Erythroblast (primary cell): ENCODE measurements at regions not wholly inside any gene's neighbourhood (a gene's known extent, or its start where the extent isn't known, plus 50 kb on each side); places are given as distances from the start of the nearest gene placed in this dataset.
"Not testable (repeated sequence)": the region's sequence is repeated elsewhere in the genome, so short reads cannot be mapped to it uniquely, and the experiment has no call there.

Source experiments
- DNase-seq, 2 experiments: peaks; one replicate each; lab custom pipeline; 2025; lab: John Stamatoyannopoulos, UW
- GATA1 ChIP-seq: IDR thresholded peaks from 2 replicates; pipeline ENCODE4 v1.6.1; 2011; ENCODE audit warnings: low read depth, mild to moderate bottlenecking, control low read depth, low read length, moderate library complexity
- POLR2A ChIP-seq: IDR thresholded peaks from 2 replicates; pipeline ENCODE4 v1.6.1; 2011; ENCODE audit warnings: mild to moderate bottlenecking, low read length

GRCh38 chr6:76615395-76615794, 542.9 kb upstream of the IMPG1 start:
- DNase-seq, result no peak
- TF ChIP-seq GATA1 (no peak), POLR2A (no peak)

GRCh38 chr6:76612954-76613353, 540.5 kb upstream of the IMPG1 start:
- TF ChIP-seq GATA1 (no peak), POLR2A (no peak)
- no peak for DNase-seq

- no peak for DNase-seq
- TF ChIP-seq POLR2A (no peak), GATA1 (no peak)
Measured at GRCh38 chr6:76609160-76609559, 536.7 kb upstream of the IMPG1 start.

GRCh38 chr6:76594109-76594508, 521.6 kb upstream of the IMPG1 start:
- TF ChIP-seq GATA1 (no peak), POLR2A (no peak)
- no peak for DNase-seq

- no peak for DNase-seq
- TF ChIP-seq GATA1 (no peak), POLR2A (no peak)
Measured at GRCh38 chr6:76593668-76594067, 521.2 kb upstream of the IMPG1 start.

- DNase-seq, result no peak
- TF ChIP-seq GATA1 (no peak), POLR2A (no peak)
Measured at GRCh38 chr6:76592566-76592965, 520.1 kb upstream of the IMPG1 start.

GRCh38 chr6:76587271-76587670, 514.8 kb upstream of the IMPG1 start:
- no peak for DNase-seq
- TF ChIP-seq GATA1 (no peak), POLR2A (no peak)

- TF ChIP-seq GATA1 (no peak), POLR2A (no peak)
- no peak for DNase-seq
Measured at GRCh38 chr6:76584121-76584520, 511.7 kb upstream of the IMPG1 start.

GRCh38 chr6:76578746-76579145, 506.3 kb upstream of the IMPG1 start:
- DNase-seq, result no peak
- TF ChIP-seq GATA1, result no peak
- no peak for TF ChIP-seq POLR2A

GRCh38 chr6:76574746-76575145, 502.3 kb upstream of the IMPG1 start:
- no peak for DNase-seq
- TF ChIP-seq POLR2A (no peak), GATA1 (no peak)

- DNase-seq, result no peak
- TF ChIP-seq GATA1 (no peak), POLR2A (no peak)
Measured at GRCh38 chr6:76565932-76566331, 493.5 kb upstream of the IMPG1 start.

- not testable (repeated sequence) for DNase-seq
Measured at GRCh38 chr6:76562371-76562770, 489.9 kb upstream of the IMPG1 start.

- not testable (repeated sequence) for DNase-seq
Measured at GRCh38 chr6:76560851-76561755, 488.6 kb upstream of the IMPG1 start.

GRCh38 chr6:76553256-76553655, 480.8 kb upstream of the IMPG1 start:
- DNase-seq, result no peak
- TF ChIP-seq GATA1, result no peak
- TF ChIP-seq POLR2A, result no peak

- DNase-seq, result no peak
- no peak for TF ChIP-seq POLR2A
- TF ChIP-seq GATA1, result no peak
Measured at GRCh38 chr6:76552268-76552667, 479.8 kb upstream of the IMPG1 start.
